Kidney epithelial cell (primary cell): ENCODE measurements at regions not wholly inside any gene's neighbourhood (a gene's known extent, or its start where the extent isn't known, plus 50 kb on each side); places are given as distances from the start of the nearest gene placed in this dataset.

Experiments
- DNase-seq: peaks from one replicate; pipeline ENCODE4 v3.0.0-alpha.2; 2010; ENCODE audit warnings: low read depth
- H3K27me3 ChIP-seq: 2 replicates; pipeline ENCODE4 v1.6.0; 2011; ENCODE audit warnings: low read length; ENCODE audit not compliant: control insufficient read depth, insufficient read depth
- H3K36me3 ChIP-seq: 2 replicates; pipeline ENCODE4 v1.5.1; 2011; ENCODE audit warnings: low read length; ENCODE audit not compliant: control insufficient read depth, insufficient read depth
- H3K4me3 ChIP-seq: 2 replicates; pipeline ENCODE4 v1.5.1; 2011; ENCODE audit warnings: low read depth, mild to moderate bottlenecking, control low read depth, low read length
- CTCF ChIP-seq: IDR thresholded peaks from 2 replicates; pipeline ENCODE4 v1.5.1; 2011; ENCODE audit warnings: mild to moderate bottlenecking, moderate library complexity, low read length, control low read depth, inconsistent platforms; ENCODE audit not compliant: insufficient read depth, poor library complexity, severe bottlenecking

DNA sequence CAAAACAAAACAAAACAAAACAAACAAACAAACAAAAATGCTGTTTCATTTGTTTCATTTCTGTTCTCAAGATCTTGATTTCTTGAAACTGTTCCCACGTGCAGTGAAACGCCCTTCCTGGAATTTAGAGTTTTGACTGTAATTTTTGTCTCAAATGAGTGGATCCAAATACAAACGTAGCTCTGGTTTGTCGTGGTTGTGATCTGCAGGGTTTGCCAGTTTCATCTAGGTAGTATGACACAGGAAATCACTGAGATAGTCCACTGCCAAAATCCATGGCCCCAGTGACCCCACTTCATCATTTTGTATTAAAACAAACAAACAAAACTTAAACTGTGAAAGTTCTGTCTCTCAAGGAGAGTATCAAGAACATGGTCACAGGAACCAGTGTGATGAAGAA lies 838.6 kb downstream of the BCL11B start:
- H3K36me3 ChIP-seq, result no peaks in the 10 kb centered on the region
- no peak for DNase-seq
- no peak for TF ChIP-seq CTCF

DNA sequence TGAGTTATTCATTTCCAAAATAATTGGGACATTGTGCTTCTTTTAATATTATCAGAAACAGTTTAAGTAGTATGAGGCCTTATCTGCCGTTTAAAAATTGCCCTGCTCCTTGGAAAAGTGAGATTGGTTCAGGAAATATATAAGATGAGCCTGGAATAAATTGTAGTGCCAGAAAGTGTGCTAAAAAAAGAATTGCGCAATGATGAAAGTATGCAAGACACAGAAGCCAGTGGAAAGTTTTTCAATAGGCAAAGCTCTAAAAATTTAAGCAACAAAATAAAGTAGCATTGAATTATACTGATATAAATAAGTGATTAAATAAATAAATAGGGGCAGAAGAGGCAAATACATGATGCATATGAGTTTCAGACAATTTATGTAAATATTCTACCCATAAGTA lies 834.9 kb downstream of the BCL11B start:
- no peak for DNase-seq
- H3K27me3 ChIP-seq, result no peaks in the 10 kb centered on the region
- H3K4me3 ChIP-seq, result no peak overlapping the region
- H3K36me3 ChIP-seq, result no peaks in the 10 kb centered on the region
- TF ChIP-seq CTCF, result no peak

More for the DNA sequence above, 838.6 kb downstream of the BCL11B start:
- no peaks in the 10 kb centered on the region for H3K27me3 ChIP-seq
- H3K4me3 ChIP-seq, result no peak overlapping the region

DNA sequence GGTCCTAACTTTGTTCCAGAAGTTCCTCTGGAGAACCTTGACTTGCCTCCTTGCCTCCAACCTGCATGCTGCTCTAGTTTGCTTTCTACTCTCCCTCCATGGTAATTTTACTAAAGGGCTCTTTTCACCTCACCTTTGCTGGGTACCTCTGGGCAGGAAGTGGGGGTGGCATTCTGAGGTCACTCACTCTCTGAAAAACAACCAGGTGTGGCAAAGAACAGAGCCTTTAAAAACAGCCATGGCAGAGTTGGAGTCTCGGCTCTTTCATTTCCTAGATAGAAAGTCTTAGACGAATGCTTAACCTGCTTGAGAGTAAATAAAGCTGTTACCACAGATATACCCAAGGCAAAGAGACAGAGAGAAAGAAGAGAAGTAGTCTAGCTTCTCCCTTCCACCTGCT lies 827.9 kb downstream of the BCL11B start:
- Histone ChIP-seq H3K36me3 (no peaks in the 10 kb centered on the region), H3K4me3 (no peak overlapping the region), H3K27me3 (no peaks in the 10 kb centered on the region)
- no peak for DNase-seq
- TF ChIP-seq CTCF, result no peak

GRCh38 chr14:98445718-98446117 lies 826.3 kb downstream of the BCL11B start:
- Histone ChIP-seq H3K36me3 (no peaks in the 10 kb centered on the region), H3K4me3 (no peak overlapping the region), H3K27me3 (no peaks in the 10 kb centered on the region)
- DNase-seq, result no peak
- no peak for TF ChIP-seq CTCF

DNA sequence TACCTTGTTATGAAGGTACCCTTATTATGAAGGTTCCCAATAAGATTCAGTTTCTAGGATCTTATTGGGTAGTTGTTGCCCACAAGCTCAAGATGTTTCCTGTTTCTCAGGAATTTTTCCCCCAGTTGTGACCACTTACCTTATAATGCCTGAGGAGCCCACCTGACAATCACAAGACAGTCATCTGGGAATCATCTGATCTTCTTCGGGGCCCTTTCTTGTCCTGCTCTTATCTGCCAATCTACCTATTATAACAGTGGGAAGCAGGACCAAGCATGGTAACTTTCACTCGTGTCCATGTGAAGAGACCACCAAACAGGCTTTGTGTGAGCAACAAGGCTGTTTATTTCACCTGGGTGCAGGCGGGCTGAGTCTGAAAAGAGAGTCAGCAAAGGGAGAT lies 825.5 kb downstream of the BCL11B start:
- no peak for DNase-seq
- Histone ChIP-seq H3K27me3 (no peaks in the 10 kb centered on the region), H3K4me3 (no peak overlapping the region), H3K36me3 (no peaks in the 10 kb centered on the region)
- no peak for TF ChIP-seq CTCF

DNA sequence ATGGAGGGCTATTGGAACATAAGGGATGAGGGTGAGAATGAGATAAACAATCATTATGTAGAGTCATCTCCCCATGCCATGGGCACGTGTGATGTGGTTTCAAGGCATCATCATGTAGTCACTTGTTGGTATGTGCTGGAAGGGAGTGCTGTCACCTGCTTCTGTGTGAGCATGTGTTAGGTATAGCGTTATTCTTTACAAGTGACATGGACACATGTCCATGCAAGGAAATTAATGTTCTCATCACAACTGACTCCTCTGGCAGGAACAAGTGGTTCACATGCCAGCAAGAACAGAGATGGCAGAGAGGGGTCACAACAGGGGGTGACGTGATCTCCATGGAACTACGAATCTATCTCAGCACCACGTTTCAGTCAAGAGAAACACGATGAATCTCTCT lies 815.8 kb downstream of the BCL11B start:
- no peak overlapping the region for H3K4me3 ChIP-seq
- H3K36me3 ChIP-seq, result no peaks in the 10 kb centered on the region
- H3K27me3 ChIP-seq, result no peaks in the 10 kb centered on the region
- DNase-seq, result no peak
- no peak for TF ChIP-seq CTCF
